ENCODE measurements at regions not wholly inside any gene's neighbourhood (a gene's known extent, or its start where the extent isn't known, plus 50 kb on each side); places are given as distances from the start of the nearest gene placed in this dataset.

GRCh38 chr21:39104911-39105310, 78.3 kb downstream of the PSMG1 start:
- TF ChIP-seq, protein P1, sequence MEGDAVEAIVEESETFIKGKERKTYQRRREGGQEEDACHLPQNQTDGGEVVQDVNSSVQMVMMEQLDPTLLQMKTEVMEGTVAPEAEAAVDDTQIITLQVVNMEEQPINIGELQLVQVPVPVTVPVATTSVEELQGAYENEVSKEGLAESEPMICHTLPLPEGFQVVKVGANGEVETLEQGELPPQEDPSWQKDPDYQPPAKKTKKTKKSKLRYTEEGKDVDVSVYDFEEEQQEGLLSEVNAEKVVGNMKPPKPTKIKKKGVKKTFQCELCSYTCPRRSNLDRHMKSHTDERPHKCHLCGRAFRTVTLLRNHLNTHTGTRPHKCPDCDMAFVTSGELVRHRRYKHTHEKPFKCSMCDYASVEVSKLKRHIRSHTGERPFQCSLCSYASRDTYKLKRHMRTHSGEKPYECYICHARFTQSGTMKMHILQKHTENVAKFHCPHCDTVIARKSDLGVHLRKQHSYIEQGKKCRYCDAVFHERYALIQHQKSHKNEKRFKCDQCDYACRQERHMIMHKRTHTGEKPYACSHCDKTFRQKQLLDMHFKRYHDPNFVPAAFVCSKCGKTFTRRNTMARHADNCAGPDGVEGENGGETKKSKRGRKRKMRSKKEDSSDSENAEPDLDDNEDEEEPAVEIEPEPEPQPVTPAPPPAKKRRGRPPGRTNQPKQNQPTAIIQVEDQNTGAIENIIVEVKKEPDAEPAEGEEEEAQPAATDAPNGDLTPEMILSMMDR (IDR thresholded peaks at IDR 0.05): no peak
- TF ChIP-seq POLR2A (IDR thresholded peaks at IDR 0.05): no peak
